GM18909 (cell line): ENCODE measurements at regions not wholly inside any gene's neighbourhood (a gene's known extent, or its start where the extent isn't known, plus 50 kb on each side); places are given as distances from the start of the nearest gene placed in this dataset.
"Not testable (repeated sequence)": the region's sequence is repeated elsewhere in the genome, so short reads cannot be mapped to it uniquely, and the experiment has no call there.

Source experiments
- ATAC-seq: cut with Tn5 transposase; IDR thresholded peaks from one replicate; pipeline ENCODE4 v1.9.1; 2021; ENCODE audit warnings: mild to moderate bottlenecking; ENCODE audit not compliant: unreplicated experiment, poor library complexity

GRCh38 chr6:19349429-19349828 lies 487.7 kb upstream of the ID4 start:
- ATAC-seq = no peak

GRCh38 chr6:19354181-19354580 lies 483.0 kb upstream of the ID4 start:
- no peak for ATAC-seq

DNA sequence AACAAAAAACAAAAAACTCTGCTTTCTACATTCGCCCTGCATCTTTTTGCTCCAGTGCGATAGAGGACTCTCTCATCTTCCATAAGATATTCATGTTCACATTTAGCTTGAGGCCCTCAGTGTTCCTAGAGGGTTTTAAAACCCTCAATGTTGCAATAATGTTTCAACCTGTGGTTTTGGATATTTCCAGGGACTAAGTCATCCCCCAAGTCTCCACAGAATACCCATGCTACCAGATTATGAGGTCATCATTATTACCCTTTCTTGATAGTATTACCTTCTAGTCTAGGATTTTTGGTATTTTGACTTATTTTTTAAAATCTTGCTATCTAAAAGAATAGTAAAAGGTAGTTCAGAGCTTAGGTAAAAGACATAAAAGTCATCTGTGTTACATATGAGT lies 480.5 kb upstream of the ID4 start:
- no peak for ATAC-seq

GRCh38 chr6:19362396-19362795 lies 474.8 kb upstream of the ID4 start:
- no peak for ATAC-seq

DNA sequence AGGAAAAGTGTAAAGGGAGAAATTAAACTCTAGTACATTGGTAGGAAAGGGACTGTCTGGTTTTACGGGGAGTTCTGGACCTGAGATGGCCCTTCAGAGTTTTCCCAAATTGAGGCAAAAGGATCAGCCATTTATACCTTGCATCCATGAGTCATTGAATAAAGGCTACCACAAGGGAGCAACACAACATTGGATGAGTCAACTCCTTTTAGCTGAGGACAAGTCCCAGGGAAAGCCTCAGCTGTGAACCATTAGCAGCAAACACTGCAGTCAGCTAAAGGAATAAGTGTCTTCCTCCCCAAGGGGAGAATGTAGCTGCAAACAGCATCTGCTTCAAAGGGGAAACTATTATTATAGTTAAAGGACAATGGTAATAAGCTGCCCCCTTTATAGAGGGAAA lies 468.7 kb upstream of the ID4 start:
- ATAC-seq = no peak

DNA sequence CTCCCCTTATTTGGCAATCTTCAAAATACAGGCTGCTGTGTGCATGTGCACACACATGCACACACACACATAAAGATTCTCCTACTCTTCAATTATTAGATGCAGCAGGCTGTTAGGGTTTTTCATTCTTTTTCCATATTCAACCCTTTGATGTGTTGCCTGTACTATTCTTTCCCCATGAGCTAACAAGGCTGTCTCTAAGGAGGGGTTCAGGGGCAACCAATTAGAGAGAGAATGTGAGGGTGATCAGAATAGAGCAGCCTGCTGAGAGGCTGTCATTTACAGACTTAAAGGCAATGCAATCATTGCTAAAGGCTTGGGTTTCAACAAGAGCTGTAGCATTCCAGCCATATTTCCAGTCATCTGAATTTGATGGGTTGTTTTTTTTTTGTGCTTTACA lies 467.4 kb upstream of the ID4 start:
- no peak for ATAC-seq

GRCh38 chr6:19370831-19371230 lies 466.3 kb upstream of the ID4 start:
- ATAC-seq = no peak

- no peak for ATAC-seq
These were observed 461.6 kb upstream of the ID4 start for GRCh38 chr6:19375613-19376012.

- no peak for ATAC-seq
These were observed 459.4 kb upstream of the ID4 start for GRCh38 chr6:19377722-19378121.

DNA sequence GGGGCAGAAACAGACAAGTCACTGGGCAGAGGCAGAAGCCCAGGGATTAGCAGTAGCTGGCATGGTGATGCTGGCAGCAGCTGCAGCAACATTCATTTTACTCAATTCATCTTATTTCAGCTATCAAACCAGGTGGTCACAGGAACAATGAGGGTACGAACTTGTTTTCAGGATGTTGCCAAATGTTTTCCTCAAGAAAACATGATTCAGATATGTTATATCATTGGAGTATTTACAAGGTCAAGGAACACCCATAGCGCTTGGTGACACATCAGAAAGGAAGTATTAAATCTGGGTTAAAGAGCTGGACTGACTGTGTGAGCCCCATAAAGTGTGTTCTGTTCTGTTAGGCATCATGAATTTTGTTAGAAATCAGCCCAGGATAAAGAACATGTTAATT lies 456.9 kb upstream of the ID4 start:
- no peak for ATAC-seq

DNA sequence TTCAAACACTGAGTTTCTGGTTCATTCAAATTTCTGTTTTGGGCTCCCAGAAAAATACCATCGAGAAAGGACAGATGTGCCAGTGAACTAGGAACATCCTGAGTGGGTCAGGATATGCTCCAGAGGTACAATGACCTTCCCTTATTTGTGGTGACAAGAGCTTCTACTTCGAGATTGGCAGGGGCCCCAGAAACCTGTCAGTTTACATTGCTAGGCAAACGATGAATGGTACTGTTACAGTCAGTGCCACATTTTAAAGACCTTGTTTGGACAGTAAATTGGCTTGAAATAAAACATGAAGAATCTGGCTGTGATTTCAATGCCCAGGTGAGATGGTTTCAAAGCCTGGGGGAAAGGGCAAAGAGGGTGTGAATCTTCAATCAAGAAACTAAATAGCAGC lies 454.5 kb upstream of the ID4 start:
- no peak for ATAC-seq

DNA sequence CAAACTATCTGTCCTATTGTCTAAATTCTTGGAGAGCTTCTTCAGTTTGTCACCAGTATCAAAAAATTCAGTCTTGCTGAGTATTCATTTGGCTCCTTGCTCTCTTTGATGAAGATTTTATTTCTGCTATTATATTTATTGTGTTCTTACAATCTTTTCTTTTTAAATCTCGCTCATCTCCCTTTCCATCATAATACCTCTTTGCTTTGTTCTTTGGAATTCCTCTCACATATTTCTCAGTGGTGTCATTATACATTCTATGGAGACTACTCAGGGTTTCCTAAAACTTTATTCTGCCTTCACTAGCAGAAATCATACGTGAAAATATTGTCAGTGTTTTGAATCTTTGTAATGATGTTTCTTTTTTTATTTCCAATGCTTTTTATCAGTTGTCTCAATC lies 445.2 kb upstream of the ID4 start:
- no peak for ATAC-seq

DNA sequence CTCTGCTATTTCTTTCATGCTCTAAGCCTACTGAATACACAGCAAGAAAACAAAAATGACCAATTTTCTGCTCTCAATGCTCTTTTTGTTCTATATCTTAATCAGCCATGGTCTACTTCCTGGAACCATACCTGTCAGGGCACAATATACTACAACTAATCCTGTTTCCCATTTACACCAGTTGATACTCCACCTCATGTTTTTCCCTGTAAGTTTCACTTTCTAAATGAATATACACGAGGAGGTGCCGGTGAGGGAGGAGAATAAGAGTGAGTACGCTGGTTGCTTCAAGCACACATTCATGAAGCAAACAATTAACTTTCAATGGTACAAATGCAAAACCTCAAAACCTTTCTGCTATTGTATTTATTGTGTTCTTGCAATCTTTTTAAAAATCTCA lies 443.1 kb upstream of the ID4 start:
- no peak for ATAC-seq

DNA sequence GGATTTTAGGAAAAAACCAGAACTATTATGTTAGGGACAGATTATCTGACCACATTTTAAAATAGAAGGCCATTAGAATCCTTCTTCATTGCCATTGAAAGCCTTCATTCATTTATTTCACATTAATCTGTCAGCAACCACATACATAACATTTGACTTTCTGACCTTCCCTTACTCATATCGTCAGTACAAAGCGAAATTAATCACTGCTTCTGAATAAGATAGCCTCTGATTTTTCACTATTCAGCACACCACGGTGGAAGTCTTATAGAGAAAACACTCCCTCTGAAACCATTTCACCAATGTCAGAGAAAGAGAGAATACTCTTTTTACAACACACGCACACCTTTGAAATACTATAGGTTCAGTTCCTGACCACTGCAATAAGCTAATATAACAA lies 442.5 kb upstream of the ID4 start:
- ATAC-seq = no peak

DNA sequence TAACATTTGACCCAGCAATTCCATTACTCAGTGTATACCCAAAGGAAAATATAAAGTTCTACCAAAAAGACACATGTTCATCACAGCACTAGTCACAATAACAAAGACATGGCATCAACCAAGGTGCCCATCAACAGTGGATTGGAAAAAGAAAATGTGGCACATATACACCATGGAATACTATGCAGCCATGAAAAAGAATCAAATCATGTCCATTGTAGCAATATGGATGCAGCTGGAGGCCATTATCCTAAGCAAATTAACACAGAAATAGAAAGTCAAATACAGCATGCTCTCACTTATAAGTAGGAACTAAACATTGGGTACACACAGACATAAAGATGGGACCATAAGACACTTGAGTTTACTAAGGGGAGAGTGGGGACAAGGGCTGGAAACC lies 441.9 kb upstream of the ID4 start:
- no peak for ATAC-seq

DNA sequence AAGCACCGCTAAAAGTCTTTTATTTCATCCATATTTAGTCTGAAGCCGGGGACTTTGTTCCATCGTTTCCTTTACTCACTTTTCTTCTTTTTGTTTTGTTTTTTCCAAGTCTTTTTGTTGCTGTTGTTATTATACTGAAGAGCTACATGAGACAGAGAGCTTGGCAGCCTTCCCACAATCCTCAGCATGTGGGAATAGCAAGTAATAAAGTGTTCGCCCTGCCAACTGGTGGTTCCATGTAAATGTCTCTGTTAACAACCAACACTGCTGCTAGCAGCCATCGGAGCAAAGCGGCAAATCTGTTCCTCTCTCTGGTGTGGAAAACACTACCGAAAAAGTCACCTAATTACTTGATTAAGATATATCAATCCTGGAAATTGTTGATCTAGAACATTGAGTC lies 437.8 kb upstream of the ID4 start:
- no peak for ATAC-seq

DNA sequence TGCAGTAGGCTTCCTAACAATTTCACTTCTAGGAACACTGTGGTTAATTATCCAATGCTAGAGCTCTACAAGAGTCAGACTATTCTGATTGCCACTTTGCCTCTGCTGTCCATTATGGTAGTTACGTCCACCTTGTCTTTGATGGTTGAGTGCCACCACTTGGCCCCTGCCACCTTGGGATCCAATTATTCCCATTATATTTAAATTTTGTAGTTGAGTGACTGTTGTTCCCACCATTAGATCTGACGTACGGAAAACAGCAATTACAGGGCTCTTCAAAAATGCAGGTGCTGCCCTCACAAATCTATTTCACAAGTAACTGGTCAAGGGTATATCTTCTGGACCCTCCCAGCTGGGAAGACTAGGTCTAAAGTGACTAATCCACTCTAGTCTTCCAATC lies 432.3 kb upstream of the ID4 start:
- not testable (repeated sequence) for ATAC-seq

DNA sequence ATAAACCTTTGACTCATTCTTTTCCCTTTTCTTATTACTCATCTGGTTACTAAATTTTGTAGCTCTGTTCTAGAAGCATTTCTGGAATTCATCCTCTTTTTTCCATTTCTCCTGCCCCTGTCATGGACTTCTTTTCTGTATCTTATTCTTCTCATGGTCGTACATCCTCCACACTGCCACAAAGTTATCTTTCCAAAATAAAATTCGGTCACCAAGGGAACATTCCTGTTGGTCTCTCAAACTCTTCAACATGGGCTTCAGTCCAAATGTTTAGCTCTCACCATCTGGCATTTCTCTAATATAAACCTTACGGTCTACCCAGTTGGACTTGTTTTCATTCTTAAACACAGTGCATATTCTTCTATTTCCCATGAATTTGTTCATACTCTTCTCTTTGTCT lies 428.8 kb upstream of the ID4 start:
- no peak for ATAC-seq

DNA sequence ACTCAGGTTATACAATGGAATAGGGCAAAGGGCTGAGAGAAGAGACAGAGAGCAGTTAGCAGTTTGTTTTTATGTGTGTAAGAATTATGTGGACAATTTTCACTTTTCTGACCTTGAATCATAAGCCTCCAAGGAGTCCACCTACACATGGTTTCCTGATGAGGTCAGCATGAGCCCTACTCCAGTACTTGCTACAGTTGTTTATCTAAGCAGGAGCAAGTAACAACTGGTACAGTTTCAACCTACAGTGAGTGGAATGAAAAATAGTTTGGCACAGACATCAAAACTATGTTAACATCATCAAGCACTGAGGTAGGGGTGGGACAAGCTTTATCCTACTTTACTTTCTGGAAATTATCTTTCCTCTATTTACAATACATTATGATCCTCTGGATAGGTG lies 426.7 kb upstream of the ID4 start:
- no peak for ATAC-seq

DNA sequence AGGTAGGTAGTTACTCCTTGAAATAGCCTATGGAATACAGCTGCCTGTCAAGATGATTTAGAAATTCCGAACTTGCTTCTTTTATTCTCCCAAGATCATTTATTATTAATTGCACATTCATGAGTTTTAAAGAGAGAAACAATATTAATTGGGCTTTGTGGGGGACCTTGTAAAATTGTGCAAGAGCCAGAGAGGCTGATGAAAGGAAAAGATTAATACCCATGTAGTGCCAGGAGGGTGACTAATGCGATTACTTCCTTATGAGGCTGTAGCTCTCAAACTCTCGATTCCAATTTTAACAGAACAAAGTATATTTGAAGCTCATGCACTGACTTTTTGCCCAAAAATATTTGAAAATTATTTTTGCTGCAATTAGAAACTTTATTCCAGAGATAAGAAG lies 423.8 kb upstream of the ID4 start:
- ATAC-seq = no peak

DNA sequence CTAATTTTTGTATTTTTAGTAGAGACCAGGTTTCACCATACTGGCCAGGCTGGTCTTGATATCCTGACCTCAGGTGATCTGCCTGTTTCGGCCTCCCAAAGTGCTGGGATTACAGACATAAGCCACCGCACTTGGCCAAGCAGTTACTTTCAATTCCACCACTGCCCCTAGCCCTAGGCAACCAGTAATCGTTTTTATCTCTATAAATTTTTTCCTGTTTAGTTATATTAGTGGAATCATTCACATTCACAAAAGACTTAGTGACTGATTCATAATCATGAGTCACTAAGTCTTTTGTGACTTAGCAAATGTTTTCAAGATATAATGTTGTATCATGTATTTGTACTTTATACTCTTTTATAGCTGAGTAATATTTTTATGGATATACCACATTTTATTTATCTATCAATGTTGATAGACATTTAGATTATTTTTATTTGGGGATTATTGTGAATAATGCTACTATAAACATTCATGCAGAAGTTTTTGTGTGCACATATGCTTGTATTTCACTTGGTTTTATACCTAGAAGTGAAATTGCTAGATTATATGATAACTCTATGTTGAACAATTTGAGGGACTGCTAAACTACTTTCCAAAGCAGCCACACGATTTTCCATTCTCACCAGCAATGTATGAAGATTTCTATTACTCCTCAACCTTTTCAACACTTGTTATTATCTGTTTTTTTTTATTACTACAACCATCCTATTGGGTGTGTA lies 421.4 kb upstream of the ID4 start:
- ATAC-seq = no peak

DNA sequence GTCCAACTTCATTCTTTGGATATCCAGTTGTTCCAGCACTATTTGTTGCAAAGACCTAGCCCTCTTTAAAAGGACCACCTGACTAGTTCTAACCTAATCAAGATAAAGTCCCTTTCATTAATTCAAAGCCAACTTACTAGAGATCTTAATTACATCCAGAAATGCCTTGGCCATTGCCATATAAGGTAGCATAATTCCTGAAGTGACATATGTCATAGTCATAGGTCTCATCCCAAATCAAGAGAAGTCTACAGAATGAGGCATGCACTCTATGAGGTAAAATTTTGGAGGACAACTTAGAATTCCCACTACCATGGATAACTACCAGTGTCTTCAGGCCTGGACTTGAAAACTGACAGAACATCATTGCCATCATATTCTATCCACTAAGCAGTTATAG lies 420.4 kb upstream of the ID4 start:
- no peak for ATAC-seq

- ATAC-seq = no peak
These were observed 419.5 kb upstream of the ID4 start for GRCh38 chr6:19417713-19418112.
